ENCODE measurements at regions not wholly inside any gene's neighbourhood (a gene's known extent, or its start where the extent isn't known, plus 50 kb on each side); places are given as distances from the start of the nearest gene placed in this dataset.

DNA sequence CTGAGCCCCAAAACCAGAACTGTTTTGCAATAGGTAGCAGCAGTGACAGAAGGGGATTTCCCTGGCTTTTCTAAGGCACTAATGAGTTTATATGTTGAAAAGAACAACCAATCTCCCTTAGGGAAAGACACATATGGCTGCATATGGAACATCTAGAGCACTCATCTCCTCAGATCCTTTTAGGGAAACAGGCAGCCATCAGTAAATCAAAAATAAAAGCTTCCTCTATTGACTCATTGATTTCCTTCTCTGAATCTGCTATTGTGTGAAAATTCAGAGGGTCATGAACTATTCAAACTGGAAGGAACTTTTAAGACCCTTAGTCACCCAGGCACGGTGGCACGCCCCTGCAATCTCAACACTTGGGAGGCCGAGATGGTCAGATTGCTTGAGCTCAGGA, 110.9 kb upstream of the NANOS1 start:
- ATAC-seq (no peak), DNase-seq (no peak)
- Mint-ChIP-seq H3K36me3 (ENCODE audit: low read depth) (no peaks in the 10 kb centered on the region), H3K9me3 (no peaks in the 10 kb centered on the region), H3K27me3 (peaks cover 8% of the 10 kb centered on the region), H3K4me3 (no peak overlapping the region), H3K4me1 (ENCODE audit: low read depth) (no peaks in the 10 kb centered on the region), H3K27ac (no peak overlapping the region)
- intact Hi-C loops (cut with micrococcal nuclease) = no loop called here
- ChIA-PET POLR2A (no interaction called here), CTCF (interaction anchor here (0.6 kb wide), 1 partner anchor 20 kb away, joined by 3 read pairs; no protein-coding TSS in a partner anchor)
- TF ChIP-seq, protein P1, sequence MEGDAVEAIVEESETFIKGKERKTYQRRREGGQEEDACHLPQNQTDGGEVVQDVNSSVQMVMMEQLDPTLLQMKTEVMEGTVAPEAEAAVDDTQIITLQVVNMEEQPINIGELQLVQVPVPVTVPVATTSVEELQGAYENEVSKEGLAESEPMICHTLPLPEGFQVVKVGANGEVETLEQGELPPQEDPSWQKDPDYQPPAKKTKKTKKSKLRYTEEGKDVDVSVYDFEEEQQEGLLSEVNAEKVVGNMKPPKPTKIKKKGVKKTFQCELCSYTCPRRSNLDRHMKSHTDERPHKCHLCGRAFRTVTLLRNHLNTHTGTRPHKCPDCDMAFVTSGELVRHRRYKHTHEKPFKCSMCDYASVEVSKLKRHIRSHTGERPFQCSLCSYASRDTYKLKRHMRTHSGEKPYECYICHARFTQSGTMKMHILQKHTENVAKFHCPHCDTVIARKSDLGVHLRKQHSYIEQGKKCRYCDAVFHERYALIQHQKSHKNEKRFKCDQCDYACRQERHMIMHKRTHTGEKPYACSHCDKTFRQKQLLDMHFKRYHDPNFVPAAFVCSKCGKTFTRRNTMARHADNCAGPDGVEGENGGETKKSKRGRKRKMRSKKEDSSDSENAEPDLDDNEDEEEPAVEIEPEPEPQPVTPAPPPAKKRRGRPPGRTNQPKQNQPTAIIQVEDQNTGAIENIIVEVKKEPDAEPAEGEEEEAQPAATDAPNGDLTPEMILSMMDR (IDR thresholded peaks at IDR 0.05) = no peak

DNA sequence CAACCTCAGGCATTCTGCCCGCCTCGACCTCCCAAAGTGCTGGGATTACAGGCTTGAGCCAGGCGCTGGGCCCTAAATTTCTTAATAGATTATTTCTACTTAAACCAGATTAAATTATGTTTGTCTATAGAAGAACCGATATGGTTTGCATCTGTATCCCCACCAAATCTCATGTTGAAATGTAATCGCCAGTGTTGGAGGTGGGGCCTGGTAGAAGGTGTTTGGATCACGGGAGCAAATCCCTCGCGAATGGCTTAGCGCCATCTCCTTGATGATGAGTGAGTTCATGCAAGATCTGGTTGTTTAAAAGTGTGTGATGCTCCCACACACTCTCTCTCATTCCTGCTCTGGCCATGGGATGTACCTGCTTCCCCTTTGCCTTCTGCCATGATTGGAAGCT, 109.3 kb upstream of the NANOS1 start:
- DNase-seq (no peak), ATAC-seq (no peak)
- H3K4me1 Mint-ChIP-seq (ENCODE audit: low read depth) = no peaks in the 10 kb centered on the region
- no peaks in the 10 kb centered on the region for H3K9me3 Mint-ChIP-seq
- no peaks in the 10 kb centered on the region for H3K36me3 Mint-ChIP-seq (ENCODE audit: low read depth)
- intact Hi-C loops (cut with micrococcal nuclease) = no loop called here
- H3K27ac Mint-ChIP-seq = no peak overlapping the region
- H3K4me3 Mint-ChIP-seq = no peak overlapping the region
- TF ChIP-seq, protein P1 (IDR thresholded peaks at IDR 0.05) = no peak
- CTCF ChIA-PET = no interaction called here
- peaks cover 8% of the 10 kb centered on the region for H3K27me3 Mint-ChIP-seq
- POLR2A ChIA-PET = no interaction called here

DNA sequence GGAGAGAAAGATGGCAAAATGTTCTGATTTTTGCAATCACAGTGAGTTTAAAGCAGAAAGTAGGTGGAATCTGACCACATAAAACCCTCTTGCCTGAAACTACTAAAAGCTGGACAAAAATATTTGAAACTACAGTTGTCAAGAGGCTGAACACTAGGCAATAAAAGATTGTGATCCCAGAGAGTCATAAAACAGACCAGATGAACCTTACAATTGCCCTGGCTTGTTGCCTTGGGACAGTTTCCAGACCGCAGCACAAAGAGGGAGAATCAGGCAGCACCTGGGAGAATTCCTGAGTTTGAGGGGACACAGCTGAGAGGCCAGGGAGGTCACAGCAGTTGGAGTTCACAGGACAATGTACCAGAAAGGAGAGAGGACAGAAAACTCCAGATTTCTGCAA, 107.3 kb upstream of the NANOS1 start:
- Mint-ChIP-seq H3K4me1 (ENCODE audit: low read depth) (no peaks in the 10 kb centered on the region), H3K27me3 (peaks cover 12% of the 10 kb centered on the region), H3K27ac (no peak overlapping the region), H3K4me3 (no peak overlapping the region), H3K9me3 (no peaks in the 10 kb centered on the region), H3K36me3 (ENCODE audit: low read depth) (no peaks in the 10 kb centered on the region)
- CTCF ChIA-PET = no interaction called here
- no peak for ATAC-seq
- DNase-seq = no peak
- intact Hi-C loops (cut with micrococcal nuclease) = no loop called here
- TF ChIP-seq, protein P1 (IDR thresholded peaks at IDR 0.05) = no peak
- POLR2A ChIA-PET = no interaction called here

DNA sequence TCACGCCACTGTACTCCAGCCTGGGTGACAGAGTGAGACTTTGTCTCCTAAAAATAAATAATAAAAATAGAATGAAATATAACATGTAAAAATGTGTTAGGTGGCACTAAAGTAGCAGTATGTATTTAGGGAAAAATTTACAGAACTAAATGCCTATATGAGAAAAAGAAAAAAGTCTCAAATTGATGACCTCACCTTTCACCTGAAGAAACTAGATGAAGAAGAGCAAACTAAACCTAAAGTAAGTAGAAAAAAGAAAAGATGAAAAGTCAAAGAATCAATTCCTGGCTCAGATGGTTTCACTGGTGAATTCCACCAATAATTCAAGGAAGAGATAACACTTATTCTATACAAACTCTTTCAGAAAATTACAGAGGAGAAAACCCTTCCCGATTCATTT, 106.5 kb upstream of the NANOS1 start:
- Mint-ChIP-seq H3K4me3 (no peak overlapping the region), H3K27me3 (peaks cover 12% of the 10 kb centered on the region), H3K36me3 (ENCODE audit: low read depth) (no peaks in the 10 kb centered on the region), H3K27ac (no peak overlapping the region), H3K9me3 (no peaks in the 10 kb centered on the region), H3K4me1 (ENCODE audit: low read depth) (no peaks in the 10 kb centered on the region)
- CTCF ChIA-PET = no interaction called here
- ATAC-seq (no peak), DNase-seq (no peak)
- TF ChIP-seq, protein P1 (IDR thresholded peaks at IDR 0.05) = no peak
- POLR2A ChIA-PET = no interaction called here
- intact Hi-C loops (cut with micrococcal nuclease) = no loop called here

DNA sequence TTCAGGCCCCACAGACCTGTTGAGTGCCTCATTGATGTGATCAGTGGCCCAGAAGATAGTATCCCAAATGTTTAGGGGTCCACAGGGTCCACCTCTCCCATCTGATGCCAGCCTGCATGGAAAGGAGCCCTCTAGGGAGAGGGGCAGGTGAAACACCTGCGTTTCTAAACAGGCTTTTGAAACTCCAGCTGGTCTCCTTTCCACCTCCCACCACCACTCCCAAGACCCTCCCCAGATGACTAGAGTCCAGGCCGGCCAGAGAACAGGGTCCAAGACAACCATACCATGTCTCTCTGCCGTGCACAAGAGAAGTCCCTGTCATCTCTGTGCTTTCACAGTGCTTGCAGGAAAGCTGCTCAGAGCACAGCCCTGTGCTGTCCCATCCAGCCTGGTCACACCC, 105.0 kb upstream of the NANOS1 start:
- Mint-ChIP-seq H3K27me3 (peaks cover 14% of the 10 kb centered on the region), H3K36me3 (ENCODE audit: low read depth) (no peaks in the 10 kb centered on the region), H3K27ac (no peak overlapping the region), H3K4me3 (no peak overlapping the region), H3K4me1 (ENCODE audit: low read depth) (no peaks in the 10 kb centered on the region), H3K9me3 (no peaks in the 10 kb centered on the region)
- ChIA-PET POLR2A (no interaction called here), CTCF (no interaction called here)
- ATAC-seq = no peak
- no peak for DNase-seq
- TF ChIP-seq, protein P1 (IDR thresholded peaks at IDR 0.05) = no peak
- intact Hi-C loops (cut with micrococcal nuclease) = no loop called here
